ENCODE measurements at regions not wholly inside any gene's neighbourhood (a gene's known extent, or its start where the extent isn't known, plus 50 kb on each side); places are given as distances from the start of the nearest gene placed in this dataset.
"Not testable (repeated sequence)": the region's sequence is repeated elsewhere in the genome, so short reads cannot be mapped to it uniquely, and the experiment has no call there.

DNA sequence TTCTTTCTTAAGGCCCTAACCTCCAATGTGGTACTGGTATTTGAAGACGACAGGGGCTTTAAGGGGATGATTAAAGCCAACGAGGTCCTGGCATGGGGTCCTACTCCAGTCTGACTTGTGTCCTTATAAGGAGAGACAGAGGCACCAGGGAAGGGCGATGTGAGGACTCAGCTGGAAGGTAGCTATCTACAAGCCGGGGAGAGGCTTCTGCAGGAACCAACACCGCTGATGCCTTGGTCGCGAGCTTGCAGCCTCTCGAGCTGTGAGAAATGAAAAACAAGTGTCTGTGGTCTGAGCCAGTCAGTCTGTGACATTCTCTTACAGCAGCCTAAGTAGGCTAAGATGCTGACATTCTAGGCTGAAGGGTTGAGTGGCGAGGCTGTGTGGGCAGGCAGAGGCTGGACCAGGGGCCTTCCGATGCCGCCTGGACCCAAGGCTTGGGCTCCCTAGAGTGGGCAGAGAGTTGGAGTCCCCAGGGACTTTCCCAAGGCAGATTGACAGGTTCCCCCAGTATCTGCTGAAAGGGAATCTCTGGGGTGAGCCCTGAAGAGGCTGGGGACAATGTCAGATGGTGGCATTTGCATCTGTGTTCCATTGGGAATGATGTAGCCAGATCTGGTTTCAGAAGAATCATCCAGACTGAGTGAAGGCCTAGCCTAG lies 322.9 kb upstream of the HS6ST1 start:
- DNase-seq: no peak

DNA sequence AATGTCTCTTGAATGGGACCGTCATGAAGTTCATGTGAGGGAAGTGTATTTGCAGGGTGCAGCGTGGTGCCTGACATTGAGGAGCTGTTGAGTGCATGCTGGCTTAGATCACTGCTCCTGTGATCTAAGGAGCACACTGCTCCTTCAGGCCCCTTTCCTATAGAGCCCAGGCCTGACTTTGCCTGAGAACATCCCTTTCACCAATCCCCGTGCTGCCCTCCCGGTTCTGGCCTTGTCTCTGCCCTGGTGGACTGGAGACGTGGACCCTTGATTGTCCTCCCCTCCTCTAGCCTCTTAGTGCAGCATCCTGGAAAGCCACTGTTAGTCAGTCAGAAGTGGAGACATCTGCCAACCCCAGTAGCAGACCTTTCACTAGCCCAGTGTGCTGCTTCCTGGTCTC lies 323.6 kb upstream of the HS6ST1 start:
- no peak for DNase-seq

DNA sequence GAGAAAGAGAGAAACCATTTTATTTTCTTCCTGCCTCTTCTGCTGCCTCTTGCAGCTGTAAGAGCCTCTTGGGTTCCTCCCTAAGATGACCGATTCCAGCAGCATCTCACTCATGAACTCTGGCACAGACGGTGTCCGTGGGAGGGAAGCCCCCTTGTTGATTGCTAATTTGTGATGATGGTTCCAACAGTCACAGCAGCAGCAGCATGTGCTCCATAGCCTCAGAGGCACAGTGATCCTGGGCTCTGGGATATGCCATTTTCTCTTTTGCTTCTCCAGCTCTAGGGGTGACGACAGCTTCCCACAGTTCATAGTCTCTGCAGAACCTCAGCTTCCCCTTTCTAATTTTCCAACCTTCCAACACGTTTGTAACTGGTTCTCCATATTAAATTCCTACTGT lies 324.2 kb upstream of the HS6ST1 start:
- no peak for DNase-seq

DNA sequence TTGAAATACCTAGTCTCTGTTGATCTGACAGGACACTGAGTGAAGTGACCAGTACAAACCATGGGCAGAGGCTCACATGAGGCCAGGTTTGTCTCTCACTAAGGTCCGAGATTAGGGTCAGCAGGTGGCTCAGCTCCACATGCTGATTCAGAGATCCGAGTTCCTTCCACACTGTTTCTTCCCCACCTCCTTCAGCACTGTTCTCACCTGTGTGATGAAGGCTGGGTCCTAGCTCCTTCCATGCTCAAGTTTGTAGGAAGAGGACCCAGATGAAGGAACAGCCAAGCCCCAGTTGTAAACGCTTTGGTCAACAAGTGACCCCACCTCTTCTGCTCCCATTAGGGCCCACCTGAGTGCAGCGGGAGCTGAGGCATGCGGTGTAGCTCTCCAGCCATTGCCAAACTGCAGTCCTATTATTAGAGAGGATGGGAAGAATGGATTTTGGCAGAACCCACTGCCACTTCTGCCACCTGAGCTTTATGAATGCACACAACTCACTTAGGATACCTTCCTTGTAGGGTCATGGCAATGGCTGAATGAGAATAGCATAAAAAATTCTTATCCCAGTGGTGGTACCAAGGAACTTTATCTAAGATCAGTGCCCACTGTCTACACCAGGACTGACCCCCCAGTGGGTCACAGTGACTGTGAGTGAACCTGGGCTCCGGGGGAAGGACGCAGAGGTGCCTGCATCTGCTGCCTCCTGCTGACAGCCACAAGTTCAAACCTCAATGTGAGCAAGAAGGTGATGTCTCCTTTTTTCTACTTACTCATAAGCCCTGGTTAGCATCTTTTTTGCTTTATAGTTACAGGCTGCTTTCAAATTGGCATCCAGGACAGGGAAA lies 324.8 kb upstream of the HS6ST1 start:
- no peak for DNase-seq

DNA sequence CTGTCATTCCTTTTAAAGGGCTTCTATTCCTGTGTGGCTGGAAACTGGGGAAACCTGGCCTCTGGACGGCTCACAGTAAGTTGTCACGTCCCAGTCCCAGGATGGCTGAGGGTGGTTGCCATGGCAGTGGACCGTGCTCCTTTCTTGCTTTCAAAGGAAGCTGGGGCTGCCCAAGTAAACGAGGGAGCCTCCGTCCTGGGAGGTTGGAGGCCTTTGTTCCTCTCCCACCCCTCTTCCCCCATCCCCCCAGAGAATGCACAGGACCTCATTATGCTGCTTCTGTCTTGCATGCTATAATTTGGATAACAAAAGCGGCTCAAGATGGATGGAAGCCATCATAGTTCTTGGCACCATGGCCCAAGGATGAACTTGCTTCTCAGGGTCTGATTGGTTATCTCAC lies 325.5 kb upstream of the HS6ST1 start:
- no peak for DNase-seq

DNA sequence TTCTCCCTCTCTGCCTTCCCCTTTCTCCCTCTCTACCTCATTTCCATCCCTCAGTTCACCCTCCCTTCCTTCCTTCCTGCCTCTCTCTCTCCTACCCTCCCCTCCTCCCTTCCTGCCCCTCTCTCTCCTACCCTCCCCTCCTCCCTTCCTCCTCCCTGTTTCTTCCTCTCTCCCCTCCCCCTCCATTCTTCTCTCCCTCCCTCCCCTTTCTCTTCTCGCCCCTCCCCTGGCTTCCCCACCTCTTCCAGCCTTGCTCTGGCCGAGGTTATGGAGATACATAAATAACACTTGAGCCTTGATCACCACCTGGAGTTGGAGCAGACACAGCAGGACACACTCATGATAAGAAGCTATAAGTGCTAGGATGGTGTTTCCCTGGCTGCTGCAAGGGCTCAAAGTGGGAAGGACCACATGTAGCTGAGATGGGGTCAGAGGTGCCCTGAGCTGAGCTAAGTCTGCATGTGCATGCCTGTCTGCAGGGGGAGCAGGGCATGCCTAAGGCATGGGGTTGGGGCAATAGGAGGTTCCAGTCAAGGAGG lies 326.1 kb upstream of the HS6ST1 start:
- no peak for DNase-seq

DNA sequence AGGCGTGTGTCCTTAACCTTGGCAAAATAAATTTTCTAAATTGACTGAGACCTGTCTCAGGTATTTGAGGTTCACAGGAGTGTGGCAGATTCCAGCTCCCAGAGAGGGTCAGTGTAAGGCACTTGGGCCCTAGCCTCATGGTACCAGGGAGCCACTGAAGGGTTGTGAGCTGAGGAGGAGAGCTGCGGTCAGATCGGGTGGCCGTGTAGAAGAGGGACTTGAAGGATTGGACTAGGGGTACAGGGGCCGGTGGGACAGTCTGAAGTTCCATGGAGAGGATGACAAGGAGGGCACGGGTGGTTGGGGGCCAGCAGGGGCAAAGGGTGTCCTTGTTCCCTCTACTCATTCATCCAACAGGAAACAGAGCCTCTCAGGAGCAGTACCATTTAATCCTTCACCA lies 327.0 kb upstream of the HS6ST1 start:
- DNase-seq: no peak

DNA sequence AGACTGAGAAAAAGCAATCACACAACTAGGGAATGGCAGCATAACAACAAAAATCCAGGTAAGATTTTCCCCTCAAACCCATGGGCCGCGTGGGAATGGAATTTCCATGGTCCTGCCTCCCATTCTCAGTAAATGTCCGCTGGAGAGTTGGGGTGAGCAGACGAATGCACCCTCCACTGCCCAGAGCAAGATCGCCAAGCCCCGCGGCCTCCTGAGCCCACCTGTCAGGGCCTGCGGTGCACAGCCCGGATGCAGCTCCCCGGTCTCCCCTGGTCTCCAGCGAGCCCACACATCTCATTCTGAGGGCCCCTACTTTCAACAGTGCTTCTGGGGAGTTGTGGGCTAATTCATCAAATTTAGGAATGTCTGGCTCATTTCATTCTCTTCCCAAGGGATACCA lies 327.4 kb upstream of the HS6ST1 start:
- no peak for DNase-seq

DNA sequence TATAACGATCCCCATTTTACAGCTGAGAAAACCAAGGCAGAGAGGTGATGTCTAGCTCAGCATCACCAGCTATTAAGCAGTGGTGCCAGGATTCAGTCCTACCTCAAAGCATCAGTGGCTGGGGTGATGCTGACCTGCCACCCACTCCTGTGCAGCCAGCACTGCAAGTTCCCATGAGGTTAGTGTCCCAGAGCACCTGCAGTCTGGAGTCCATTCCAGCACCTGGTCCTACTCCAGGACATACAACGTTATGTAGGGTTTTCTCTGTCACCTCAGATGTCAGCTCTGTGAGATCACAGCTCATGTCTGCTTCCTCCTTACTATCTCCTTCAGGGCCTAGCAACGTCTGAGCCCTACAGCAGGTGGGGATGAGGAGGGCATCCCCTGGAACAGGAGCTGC lies 328.0 kb upstream of the HS6ST1 start:
- no peak for DNase-seq

DNA sequence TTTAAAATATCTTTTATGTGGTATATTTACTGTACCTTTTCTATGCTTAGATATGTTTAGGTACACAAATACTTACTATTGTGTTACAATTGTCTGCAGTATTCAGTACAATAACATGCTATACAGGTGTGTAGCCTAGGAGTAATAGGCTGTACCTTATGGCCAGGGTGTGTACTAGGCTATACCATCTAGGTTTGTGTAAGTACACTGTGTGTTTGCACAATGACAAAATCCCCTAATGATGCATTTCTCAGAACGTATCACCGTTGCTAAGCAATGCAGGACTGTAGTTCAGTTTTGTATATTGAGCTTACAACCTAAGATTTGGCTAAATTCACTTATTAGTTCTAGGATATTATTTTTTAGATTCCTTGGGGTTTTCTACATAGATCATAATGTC lies 332.3 kb upstream of the HS6ST1 start:
- no peak for DNase-seq

DNA sequence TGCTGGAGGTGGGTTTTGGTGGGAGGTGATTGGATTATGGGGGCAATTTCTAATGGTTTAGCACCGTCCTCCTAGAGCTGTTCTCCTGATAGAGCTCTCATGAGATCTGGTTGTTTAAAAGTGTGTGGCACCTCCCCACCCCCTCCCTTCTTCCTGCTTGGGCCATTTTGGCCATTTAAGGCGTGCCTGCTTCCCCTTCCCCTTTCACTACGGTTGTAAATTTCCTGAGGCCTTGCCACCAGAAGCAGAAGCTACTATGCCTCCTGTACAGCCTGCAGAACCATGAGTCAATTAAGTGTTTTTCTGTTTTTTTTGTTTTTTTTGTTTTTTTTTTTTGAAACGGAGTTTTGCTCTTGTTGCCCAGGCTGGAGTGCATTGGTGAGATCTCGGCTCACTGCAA lies 335.7 kb upstream of the HS6ST1 start:
- DNase-seq: no peak

DNA sequence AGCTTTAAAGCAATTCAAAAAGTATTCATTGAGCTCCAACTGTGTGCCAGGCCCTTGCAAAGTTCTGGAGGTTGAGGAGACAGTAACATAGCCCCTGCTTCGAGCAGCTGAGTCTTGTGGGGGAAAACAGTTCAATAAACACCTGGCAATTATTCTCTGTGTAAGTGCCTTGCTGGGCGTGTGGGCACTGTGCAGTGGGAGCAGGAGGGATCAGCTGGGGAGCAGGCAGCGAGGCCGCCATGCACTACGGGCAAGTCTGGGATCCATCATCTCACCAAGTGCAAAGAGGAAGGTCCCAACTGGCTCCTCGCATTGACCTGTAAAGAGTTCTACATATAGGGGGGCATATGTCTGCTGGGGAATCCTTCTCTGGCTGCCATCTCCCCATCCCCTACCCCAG lies 342.2 kb upstream of the HS6ST1 start:
- DNase-seq: no peak

DNA sequence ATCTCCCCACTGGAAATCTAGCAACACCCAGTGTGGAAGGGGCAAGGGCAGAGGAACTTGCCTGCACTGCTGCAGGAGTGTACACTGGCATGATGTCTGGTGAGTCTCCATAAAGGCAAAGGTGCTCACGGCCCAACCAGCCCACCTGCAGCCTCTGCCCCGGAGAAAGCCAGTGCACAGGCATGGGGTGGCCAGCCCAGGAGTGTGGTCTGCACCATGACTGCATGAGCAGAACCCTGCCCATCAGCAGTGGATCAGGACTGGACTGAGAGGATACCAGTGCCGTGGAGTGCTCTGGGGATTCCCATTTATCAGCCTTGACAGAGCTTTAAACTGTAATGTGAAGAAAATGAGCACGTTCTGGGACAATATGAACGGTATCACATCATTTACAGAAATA lies 342.6 kb upstream of the HS6ST1 start:
- no peak for DNase-seq

DNA sequence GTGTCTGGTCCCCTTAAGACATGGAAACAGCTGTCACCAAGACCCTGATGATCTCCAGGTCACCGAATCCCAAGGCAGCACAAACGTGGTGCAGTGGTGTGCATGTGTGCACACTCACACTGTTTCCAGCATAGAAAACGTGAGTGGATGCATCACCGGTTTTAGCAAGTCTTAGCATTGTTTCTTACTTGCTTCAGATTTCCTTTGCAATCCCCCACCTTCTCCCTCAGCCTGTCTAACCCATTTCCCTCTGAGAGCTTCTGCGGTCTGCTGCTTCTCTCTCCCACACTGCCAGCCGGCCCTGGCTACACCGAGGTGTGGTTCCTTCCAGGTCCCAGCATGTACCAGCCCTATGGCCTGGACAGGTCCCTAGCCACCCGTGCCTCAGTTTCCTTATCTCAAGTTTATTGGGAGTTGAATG lies 343.4 kb upstream of the HS6ST1 start:
- DNase-seq: no peak

DNA sequence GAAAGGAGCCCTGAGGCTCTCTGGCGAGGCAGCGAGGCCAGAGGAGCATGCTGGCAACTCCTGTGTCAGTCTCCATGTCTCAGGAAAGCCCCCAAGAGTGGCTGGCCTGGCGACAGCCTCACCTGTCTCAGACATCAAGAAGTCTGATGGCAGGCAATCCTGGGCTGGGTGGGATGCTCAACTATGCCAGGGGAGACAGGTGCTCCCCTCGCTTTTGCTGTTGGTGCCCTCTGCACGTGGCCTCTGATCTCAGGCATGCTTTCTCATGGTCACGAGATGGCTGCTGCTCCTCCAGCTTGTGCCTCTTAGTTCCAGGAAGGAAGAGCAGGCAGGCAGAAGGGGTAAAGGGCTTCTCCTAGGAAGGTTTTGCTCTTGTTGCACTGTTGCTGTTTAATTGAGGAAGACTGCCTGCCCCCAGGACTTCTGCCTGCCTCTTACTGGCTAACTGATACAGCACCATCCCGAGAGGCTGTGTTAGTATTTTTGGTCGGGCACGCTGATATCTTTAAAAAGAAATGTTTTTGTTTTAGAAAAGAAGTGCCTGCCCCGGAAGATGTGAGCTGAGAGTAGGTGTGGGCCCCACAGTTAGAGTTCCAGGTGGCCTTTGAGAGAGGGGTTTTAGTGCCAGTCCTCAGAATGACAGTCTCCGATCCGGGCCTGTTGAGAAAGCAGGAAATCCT lies 344.8 kb upstream of the HS6ST1 start:
- no peak for DNase-seq

DNA sequence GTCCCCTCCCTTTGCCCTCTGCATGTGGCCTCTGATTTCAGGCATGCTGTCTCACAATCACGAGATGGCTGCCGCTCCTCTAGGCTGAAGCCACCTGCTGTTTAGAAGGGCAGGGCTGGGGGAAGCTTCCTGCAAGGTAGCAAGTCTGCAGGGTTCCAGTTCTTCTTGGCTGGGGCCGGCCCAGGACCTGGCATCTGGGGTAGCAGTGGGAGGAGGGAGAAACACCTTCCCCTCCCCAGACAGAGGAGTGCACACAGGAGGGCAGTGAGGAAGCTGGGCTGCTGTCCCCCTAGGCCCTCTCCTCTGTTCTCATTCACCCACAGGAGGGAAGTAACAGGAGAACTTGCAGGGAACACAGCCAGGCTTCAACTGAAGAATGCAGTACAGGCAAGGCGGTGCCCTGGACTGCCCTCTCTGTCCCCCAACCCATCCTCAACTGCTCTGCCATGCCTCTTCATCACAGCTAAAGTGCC lies 345.9 kb upstream of the HS6ST1 start:
- DNase-seq: no peak

DNA sequence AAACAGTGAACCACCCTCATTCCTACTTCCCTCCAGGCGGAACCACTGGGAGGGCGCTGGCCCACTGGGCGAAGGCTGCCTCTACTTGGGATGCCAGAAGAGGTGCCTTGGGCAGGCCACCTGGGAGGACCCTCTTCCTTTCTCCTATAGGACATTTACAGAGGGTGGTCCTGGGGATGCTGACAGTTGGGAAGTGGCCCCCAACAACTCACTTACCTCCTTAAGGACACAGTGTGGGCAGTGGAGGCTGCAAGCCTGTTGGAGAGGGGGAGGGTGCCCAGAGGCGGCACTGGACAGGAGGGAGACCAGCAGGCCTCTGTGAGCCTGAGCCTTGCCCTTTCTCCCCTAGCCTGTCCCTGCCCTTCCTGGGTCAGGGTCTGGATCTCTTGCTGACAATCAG lies 346.4 kb upstream of the HS6ST1 start:
- DNase-seq: no peak

DNA sequence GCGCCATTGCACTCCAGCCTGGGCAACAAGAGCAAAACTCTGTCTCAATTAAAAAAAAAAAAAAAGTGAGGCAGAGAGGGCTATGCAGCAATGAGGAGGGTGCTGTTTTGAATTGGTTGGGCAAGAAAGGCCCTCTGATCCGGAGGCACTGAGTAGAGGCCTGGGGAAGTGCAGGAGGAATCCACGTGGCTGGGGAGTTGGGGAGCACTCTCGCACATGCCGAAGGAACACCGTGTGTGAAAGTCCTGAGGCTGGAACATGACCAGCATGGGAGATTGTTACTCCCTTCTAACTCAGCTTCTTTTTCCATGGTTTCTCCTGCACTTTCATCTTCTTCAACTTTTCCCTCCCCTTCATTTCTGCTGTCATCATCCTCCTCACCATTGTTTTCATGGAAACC lies 347.9 kb upstream of the HS6ST1 start:
- DNase-seq: no peak

DNA sequence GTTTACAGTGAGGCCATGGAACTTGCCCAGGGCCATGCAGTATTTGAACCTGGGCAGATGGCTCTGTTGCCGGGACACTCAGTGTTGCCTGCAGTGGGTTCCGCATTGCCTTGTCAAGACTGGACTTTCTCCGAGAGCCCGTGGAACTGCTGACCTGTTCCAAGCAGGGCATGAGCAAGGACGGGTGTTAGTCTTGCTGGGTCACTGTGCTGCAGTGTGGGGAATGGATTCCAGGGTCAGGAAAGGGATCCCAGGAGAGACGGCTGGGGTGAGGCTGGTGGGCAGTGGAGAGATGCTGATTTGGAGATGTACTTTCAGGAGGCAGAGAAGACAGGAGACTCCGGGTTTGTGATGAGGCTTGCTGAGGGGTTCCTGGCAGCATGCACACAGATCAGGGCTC lies 348.7 kb upstream of the HS6ST1 start:
- DNase-seq: no peak

DNA sequence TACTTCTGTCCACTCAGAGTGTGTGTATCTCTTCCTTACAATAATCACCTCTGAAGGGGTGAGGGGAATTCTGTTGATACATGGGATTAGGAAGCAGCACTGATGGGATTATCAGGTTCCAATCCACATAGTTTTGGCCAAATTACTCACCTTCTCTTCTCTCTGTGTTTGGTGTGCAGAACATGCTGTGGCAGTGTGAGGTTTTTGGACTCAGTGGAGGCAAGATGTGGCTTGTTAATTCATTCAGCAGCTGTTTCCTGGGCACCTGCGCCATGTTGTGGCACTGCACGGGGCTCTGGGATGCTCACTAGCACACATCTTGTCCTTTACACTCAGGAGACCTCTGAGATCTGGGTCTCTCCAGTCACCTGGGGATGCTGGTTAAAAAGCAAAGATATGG lies 350.3 kb upstream of the HS6ST1 start:
- no peak for DNase-seq

DNA sequence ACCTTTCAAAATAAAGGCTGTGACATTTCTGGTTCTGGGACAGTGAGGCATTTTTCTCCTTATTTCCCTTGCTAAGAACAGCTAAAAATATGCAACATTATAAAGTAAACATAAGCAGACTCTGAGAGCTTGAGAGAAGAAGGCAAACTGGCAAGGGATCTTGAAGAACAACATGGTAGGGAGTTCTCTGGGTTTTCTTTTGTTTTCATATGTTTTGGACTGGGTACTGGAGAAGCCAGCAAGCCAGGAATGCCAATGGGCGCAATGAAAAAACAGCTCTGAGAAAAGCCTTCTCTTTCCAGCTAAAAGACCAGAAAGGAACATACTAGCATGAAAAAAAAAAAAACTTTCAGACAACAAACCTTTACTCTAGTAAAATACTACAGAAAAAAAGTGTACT lies 351.4 kb upstream of the HS6ST1 start:
- DNase-seq: no peak

DNA sequence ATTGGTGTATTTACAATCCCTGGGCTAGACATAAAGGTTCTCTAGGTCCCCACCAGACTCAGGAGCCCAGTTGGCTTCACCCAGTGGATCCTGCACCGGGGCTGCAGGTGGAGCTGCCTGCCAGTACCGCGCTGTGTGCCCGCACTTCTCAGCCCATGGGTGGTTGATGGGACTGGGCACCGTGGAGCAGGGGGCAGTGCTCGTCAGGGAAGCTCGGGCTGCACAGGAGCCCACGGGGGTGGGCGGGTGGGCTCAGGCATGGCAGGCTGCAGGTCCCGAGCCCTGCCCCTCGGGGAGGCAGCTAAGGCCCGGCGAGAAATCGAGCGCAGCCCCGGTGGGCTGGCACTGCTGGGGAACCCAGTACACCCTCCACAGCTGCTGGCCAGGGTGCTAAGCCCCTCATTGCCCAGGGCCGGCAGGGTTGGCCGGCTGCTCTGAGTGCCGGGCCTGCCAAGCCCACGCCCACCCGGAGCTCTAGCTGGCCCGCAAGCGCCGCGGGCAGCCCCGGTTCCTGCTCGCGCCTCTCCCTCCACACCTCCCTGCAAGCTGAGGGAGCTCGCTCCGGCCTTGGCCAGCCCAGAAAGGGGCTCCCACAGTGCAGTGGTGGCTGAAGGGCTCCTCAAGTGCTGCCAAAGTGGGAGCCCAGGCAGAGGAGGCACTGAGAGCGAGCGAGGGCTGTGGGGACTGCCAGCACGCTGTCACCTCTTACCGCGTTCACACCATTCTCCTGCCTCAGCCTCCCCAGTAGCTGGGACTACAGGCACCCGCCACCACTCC lies 353.5 kb upstream of the HS6ST1 start:
- DNase-seq: not testable (repeated sequence)

DNA sequence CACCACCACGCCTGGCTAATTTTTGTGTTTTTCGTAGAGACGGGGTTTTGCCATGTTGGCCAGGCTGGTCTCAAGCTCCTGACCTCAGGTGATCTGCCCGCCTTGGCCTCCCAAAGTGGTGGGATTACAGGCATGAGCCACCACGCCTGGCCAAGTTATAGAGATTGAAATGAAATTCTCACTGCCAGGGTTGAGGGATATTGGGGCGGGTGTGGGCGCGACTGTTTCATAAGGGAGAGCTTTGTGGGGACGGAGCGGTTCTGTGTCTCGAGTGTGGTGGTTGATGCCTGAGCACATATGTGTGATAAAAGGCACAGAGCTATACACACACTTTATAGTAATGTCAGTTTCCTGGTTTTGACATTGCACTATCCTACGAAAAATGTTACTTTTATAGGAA lies 361.0 kb upstream of the HS6ST1 start:
- not testable (repeated sequence) for DNase-seq

All from T-helper 9 cell (primary cell).